Ureter (tissue), 1 donor: ENCODE measurements at regions not wholly inside any gene's neighbourhood (a gene's known extent, or its start where the extent isn't known, plus 50 kb on each side); places are given as distances from the start of the nearest gene placed in this dataset.

ENCODE experiments used
- DNase-seq: peaks from one replicate; pipeline ENCODE4 v3.0.0-alpha.2; 2020; ENCODE audit warnings: low spot score
- donor health status: DM: yes; HTN: yes; CAD: no.

GRCh38 chr12:93177208-93178153 lies 200.2 kb upstream of the NUDT4 start:
- no peak for DNase-seq

GRCh38 chr12:93178154-93178878 lies 199.4 kb upstream of the NUDT4 start:
- DNase-seq = no peak

GRCh38 chr12:93179792-93180191 lies 197.9 kb upstream of the NUDT4 start:
- no peak for DNase-seq

GRCh38 chr12:93180566-93180965 lies 197.2 kb upstream of the NUDT4 start:
- no peak for DNase-seq

- no peak for DNase-seq
These were observed 196.2 kb upstream of the NUDT4 start for GRCh38 chr12:93181409-93181965.

- peak; percentile 56 for DNase-seq
These were observed 193.6 kb upstream of the NUDT4 start for GRCh38 chr12:93183940-93184671.

GRCh38 chr12:93184672-93185368 lies 192.9 kb upstream of the NUDT4 start:
- DNase-seq = no peak

GRCh38 chr12:93185369-93185741 lies 192.4 kb upstream of the NUDT4 start:
- DNase-seq = no peak

GRCh38 chr12:93186131-93186530 lies 191.6 kb upstream of the NUDT4 start:
- DNase-seq = no peak

GRCh38 chr12:93186621-93187020 lies 191.1 kb upstream of the NUDT4 start:
- DNase-seq = no peak

- DNase-seq = no peak
These were observed 186.3 kb upstream of the NUDT4 start for GRCh38 chr12:93191423-93191822.

GRCh38 chr12:93191956-93192355 lies 185.8 kb upstream of the NUDT4 start:
- DNase-seq = no peak

- DNase-seq = no peak
These were observed 184.8 kb upstream of the NUDT4 start for GRCh38 chr12:93192878-93193277.

- no peak for DNase-seq
These were observed 182.2 kb upstream of the NUDT4 start for GRCh38 chr12:93195511-93195910.

GRCh38 chr12:93197067-93197593 lies 180.6 kb upstream of the NUDT4 start:
- no peak for DNase-seq

- DNase-seq = no peak
These were observed 179.6 kb upstream of the NUDT4 start for GRCh38 chr12:93198086-93198485.

- no peak for DNase-seq
These were observed 177.9 kb upstream of the NUDT4 start for GRCh38 chr12:93199831-93200236.

- DNase-seq = no peak
These were observed 177.3 kb upstream of the NUDT4 start for GRCh38 chr12:93200291-93200917.

- no peak for DNase-seq
These were observed 175.7 kb upstream of the NUDT4 start for GRCh38 chr12:93201990-93202389.

GRCh38 chr12:93202688-93203087 lies 175.0 kb upstream of the NUDT4 start:
- DNase-seq = no peak

- no peak for DNase-seq
These were observed 174.4 kb upstream of the NUDT4 start for GRCh38 chr12:93203361-93203760.
